H1 (cell line): ENCODE measurements at regions not wholly inside any gene's neighbourhood (a gene's known extent, or its start where the extent isn't known, plus 50 kb on each side); places are given as distances from the start of the nearest gene placed in this dataset.

ENCODE experiments used
- BACH1 ChIP-seq: IDR thresholded peaks from 2 replicates; pipeline ENCODE4 v1.6.1; 2012; ENCODE audit warnings: low read length, improper control_type of control experiment
- CHD7 ChIP-seq: fragments of 300-600 bp; sonication (generic); IDR thresholded peaks from 2 replicates; pipeline ENCODE4 v1.7.1; 2012; ENCODE audit warnings: low read length, moderate library complexity, mild to moderate bottlenecking, inconsistent platforms; ENCODE audit not compliant: insufficient replicate concordance
- GTF2F1 ChIP-seq: IDR thresholded peaks from 2 replicates; pipeline ENCODE4 v1.6.1; 2012; ENCODE audit warnings: low read depth, low read length, improper control_type of control experiment, borderline replicate concordance
- HDAC2 ChIP-seq, 2 experiments: fragments of 300-600 bp in 1 of 2; sonication (generic) in 1 of 2; IDR thresholded peaks; 2 replicates each; pipeline ENCODE4 v1.6.1; 2011 to 2012; ENCODE audit warnings: low read depth in 2 of 2, low read length in 2 of 2, mild to moderate bottlenecking in 2 of 2, moderate library complexity in 2 of 2, borderline replicate concordance in 1 of 2, inconsistent platforms in 1 of 2
- KDM5A ChIP-seq: fragments of 200-600 bp; IDR thresholded peaks from 2 replicates; pipeline ENCODE4 v1.7.1; 2012; ENCODE audit warnings: mild to moderate bottlenecking, low read length, inconsistent platforms, mixed read lengths
- SP2 ChIP-seq: IDR thresholded peaks from 2 replicates; pipeline ENCODE4 v1.6.1; 2012; ENCODE audit warnings: mild to moderate bottlenecking, low read length, inconsistent platforms
- SUZ12 ChIP-seq: fragments of 200-600 bp; sonication (generic); IDR thresholded peaks from 2 replicates; pipeline ENCODE4 v1.6.1; 2012; ENCODE audit warnings: mild to moderate bottlenecking, inconsistent platforms, low read length, moderate library complexity, mixed read lengths
- TF ChIP-seq, protein P1 (sequence below): IDR thresholded peaks from 2 replicates; pipeline ENCODE4 v1.6.1; 2012; ENCODE audit warnings: inconsistent platforms

- no peak for TF ChIP-seq CHD7
- TF ChIP-seq KDM5A: no peak
- TF ChIP-seq SP2: no peak
- no peak for TF ChIP-seq GTF2F1
- TF ChIP-seq SUZ12: no peak
- no peak for TF ChIP-seq BACH1
- TF ChIP-seq, protein P1, sequence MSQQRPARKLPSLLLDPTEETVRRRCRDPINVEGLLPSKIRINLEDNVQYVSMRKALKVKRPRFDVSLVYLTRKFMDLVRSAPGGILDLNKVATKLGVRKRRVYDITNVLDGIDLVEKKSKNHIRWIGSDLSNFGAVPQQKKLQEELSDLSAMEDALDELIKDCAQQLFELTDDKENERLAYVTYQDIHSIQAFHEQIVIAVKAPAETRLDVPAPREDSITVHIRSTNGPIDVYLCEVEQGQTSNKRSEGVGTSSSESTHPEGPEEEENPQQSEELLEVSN: no peak
- no peak for TF ChIP-seq HDAC2 (IDR thresholded peaks at IDR 0.05; ENCODE audit: borderline replicate concordance in 1 of 2, low read depth in 2 of 2, low read length in 2 of 2)
Measured at GRCh38 chr16:22710326-22710725, 103.6 kb upstream of the HS3ST2 start (continued).
